Natural killer cell treated with Interleukin-12 subunit alpha and Interleukin-12 subunit beta and Interleukin-15 and Interleukin-18, amount 100 ng/mL, for 72 hours (primary cell): ENCODE measurements at regions not wholly inside any gene's neighbourhood (a gene's known extent, or its start where the extent isn't known, plus 50 kb on each side); places are given as distances from the start of the nearest gene placed in this dataset.

Experiments
- ATAC-seq, 2 donors: fragments of 150-1000 bp; cut with Tn5 transposase in 1 of 2; sonication (Bioruptor Pico), chemical (Tn5 transposase) in 1 of 2; 2 replicates each; pipeline ENCODE4 v1.10.0; 2021
- DNase-seq: peaks from one replicate; pipeline ENCODE4 v3.0.0; 2022; ENCODE audit warnings: low spot score
- H3K27ac Mint-ChIP-seq, 2 donors: 1 replicate in 1 of 2; 2 replicates in 1 of 2; pipeline ENCODE4 v1.8.0; 2022; ENCODE audit warnings: mixed read lengths in 2 of 2, mild to moderate bottlenecking in 1 of 2, moderate library complexity in 1 of 2
- H3K27me3 Mint-ChIP-seq, 2 donors: 1 replicate in 1 of 2; 2 replicates in 1 of 2; pipeline ENCODE4 v1.8.0; 2022; ENCODE audit warnings: mixed read lengths in 2 of 2
- H3K36me3 Mint-ChIP-seq: one replicate; pipeline ENCODE4 v1.8.0; 2022; ENCODE audit warnings: mixed read lengths
- H3K4me1 Mint-ChIP-seq, 2 donors: 1 replicate in 1 of 2; 2 replicates in 1 of 2; pipeline ENCODE4 v1.8.0; 2022; ENCODE audit warnings: low read depth in 2 of 2, mixed read lengths in 2 of 2, mild to moderate bottlenecking in 1 of 2
- H3K4me3 Mint-ChIP-seq: one replicate; pipeline ENCODE4 v1.8.0; 2022; ENCODE audit warnings: mixed read lengths
- H3K9me3 Mint-ChIP-seq: 2 replicates; pipeline ENCODE4 v1.8.0; 2022; ENCODE audit warnings: mixed read lengths

GRCh38 chr3:161444694-161445077, 51.9 kb upstream of the OTOL1 start:
- Mint-ChIP-seq H3K9me3 (no peaks in the 10 kb centered on the region), H3K27ac (no peak overlapping the region), H3K4me1 (no peaks in the 10 kb centered on the region), H3K4me3 (no peak overlapping the region), H3K36me3 (no peaks in the 10 kb centered on the region), H3K27me3 (peaks cover 12 to 19% of the 10 kb centered on the region in 2 donors)
- no peak for DNase-seq
- no peak for ATAC-seq

DNA sequence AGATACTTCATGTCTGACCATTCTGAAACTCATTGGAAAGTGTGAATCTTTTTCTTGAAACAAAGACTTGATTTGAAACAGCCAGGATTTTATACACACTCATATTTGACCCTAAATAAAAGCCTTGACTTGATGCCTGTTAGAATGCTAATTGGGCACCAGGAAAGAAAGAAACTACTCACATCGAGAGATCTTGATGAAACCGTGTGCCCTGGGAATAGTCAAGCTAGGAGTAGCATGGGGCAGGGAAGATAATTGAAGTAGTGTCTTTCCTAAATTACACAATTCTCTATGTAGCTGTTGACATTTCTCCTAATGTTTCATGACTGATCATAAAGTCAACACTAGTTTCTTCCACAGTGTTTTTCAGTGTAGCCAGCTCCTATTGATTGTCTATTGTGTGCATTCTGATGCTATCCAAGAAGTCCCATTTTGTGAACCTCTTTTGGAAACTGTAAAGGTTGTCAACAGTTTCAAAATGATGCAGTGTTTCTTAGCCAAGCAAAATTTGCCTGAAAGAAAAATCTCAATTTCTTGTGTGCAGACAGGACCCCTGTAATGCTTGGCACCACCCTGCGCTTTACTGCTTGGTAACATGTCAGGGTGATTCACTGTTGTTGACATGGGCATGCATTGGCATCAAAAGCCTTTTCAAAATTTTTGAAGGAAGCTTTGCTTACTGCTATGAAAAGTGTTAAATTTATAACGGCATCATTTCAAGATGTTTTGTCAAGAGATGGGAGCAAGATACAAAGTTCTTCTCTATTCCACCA, 52.5 kb upstream of the OTOL1 start:
- Mint-ChIP-seq H3K27me3 (peaks cover 12 to 19% of the 10 kb centered on the region in 2 donors), H3K9me3 (no peaks in the 10 kb centered on the region), H3K27ac (no peak overlapping the region), H3K4me3 (no peak overlapping the region), H3K36me3 (no peaks in the 10 kb centered on the region), H3K4me1 (no peaks in the 10 kb centered on the region)
- ATAC-seq = no peak
- DNase-seq = no peak

GRCh38 chr3:161430307-161430706, 59.0 kb upstream of the SPTSSB start:
- no peaks in the 10 kb centered on the region for H3K9me3 Mint-ChIP-seq
- ATAC-seq (no peak), DNase-seq (no peak)
- no peak overlapping the region for H3K27ac Mint-ChIP-seq
- H3K4me3 Mint-ChIP-seq = no peak overlapping the region
- no peaks in the 10 kb centered on the region for H3K36me3 Mint-ChIP-seq
- peaks cover 26 to 40% of the 10 kb centered on the region in 2 donors for H3K27me3 Mint-ChIP-seq
- no peaks in the 10 kb centered on the region for H3K4me1 Mint-ChIP-seq

- Mint-ChIP-seq H3K4me3 (no peak overlapping the region), H3K27ac (no peak overlapping the region), H3K9me3 (no peaks in the 10 kb centered on the region), H3K4me1 (no peaks in the 10 kb centered on the region), H3K27me3 (peaks cover 13 to 17% of the 10 kb centered on the region in 2 donors), H3K36me3 (no peaks in the 10 kb centered on the region)
- DNase-seq (no peak), ATAC-seq (peak in 1 of 2 donors; percentile 43)
Measured at GRCh38 chr3:161427347-161427746, 56.0 kb upstream of the SPTSSB start.

- H3K27ac Mint-ChIP-seq = no peak overlapping the region
- H3K4me3 Mint-ChIP-seq = no peak overlapping the region
- H3K4me1 Mint-ChIP-seq = no peaks in the 10 kb centered on the region
- ATAC-seq (no peak), DNase-seq (no peak)
- H3K27me3 Mint-ChIP-seq = peaks cover 9 to 13% of the 10 kb centered on the region in 2 donors
- H3K9me3 Mint-ChIP-seq = no peaks in the 10 kb centered on the region
- H3K36me3 Mint-ChIP-seq = no peaks in the 10 kb centered on the region
Measured at GRCh38 chr3:161426758-161427157, 55.4 kb upstream of the SPTSSB start.

DNA sequence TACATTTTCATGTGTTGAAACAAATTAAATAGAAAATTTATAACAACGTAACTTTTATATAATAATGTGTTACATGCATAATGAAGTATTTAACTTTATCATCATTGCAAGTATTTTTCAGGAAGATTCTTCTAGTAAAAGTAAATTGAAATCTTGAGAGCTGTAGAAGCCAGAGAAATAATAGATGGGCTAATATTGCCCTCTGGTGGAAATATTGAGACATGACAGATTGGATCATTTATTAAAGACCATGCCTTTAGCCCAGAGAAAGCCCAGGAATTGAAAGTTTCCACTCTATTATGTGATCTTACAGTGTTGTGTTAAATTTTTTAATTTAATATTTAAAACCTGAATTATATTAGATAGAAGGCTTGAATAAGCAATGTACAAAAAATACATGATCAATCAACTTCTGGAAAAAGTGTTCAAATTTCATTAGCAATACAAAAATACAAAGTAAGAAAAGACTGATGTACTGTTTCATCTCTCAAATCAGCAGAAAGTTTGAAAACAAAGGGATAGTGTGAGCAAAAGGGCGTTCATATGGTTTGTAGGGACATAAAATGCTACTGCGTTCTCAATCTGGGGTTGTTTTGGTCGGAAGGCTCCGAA, 52.7 kb upstream of the SPTSSB start:
- no peak overlapping the region for H3K27ac Mint-ChIP-seq
- no peaks in the 10 kb centered on the region for H3K9me3 Mint-ChIP-seq
- ATAC-seq = no peak
- H3K36me3 Mint-ChIP-seq = no peaks in the 10 kb centered on the region
- no peaks in the 10 kb centered on the region for H3K4me1 Mint-ChIP-seq
- H3K27me3 Mint-ChIP-seq = peaks cover 7 to 14% of the 10 kb centered on the region in 2 donors
- DNase-seq = no peak
- H3K4me3 Mint-ChIP-seq = no peak overlapping the region

- Mint-ChIP-seq H3K27ac (no peak overlapping the region), H3K4me3 (no peak overlapping the region), H3K36me3 (no peaks in the 10 kb centered on the region), H3K4me1 (no peaks in the 10 kb centered on the region), H3K9me3 (no peaks in the 10 kb centered on the region), H3K27me3 (peaks cover 5 to 10% of the 10 kb centered on the region in 2 donors)
- DNase-seq (no peak), ATAC-seq (no peak)
Measured at GRCh38 chr3:161422171-161422700, 50.9 kb upstream of the SPTSSB start.
